Stimulated activated CD4-positive, alpha-beta T cell treated with anti-CD3 and anti-CD28 coated beads, Interleukin-15, amount 100 ng/mL, for 48 hours (primary cell): ENCODE measurements at regions not wholly inside any gene's neighbourhood (a gene's known extent, or its start where the extent isn't known, plus 50 kb on each side); places are given as distances from the start of the nearest gene placed in this dataset.
"Not testable (repeated sequence)": the region's sequence is repeated elsewhere in the genome, so short reads cannot be mapped to it uniquely, and the experiment has no call there.

Experiments
- DNase-seq, 2 donors: peaks; one replicate each; pipeline ENCODE4 v3.0.0-alpha.2; 2020; ENCODE audit warnings: low read depth in 2 of 2

DNA sequence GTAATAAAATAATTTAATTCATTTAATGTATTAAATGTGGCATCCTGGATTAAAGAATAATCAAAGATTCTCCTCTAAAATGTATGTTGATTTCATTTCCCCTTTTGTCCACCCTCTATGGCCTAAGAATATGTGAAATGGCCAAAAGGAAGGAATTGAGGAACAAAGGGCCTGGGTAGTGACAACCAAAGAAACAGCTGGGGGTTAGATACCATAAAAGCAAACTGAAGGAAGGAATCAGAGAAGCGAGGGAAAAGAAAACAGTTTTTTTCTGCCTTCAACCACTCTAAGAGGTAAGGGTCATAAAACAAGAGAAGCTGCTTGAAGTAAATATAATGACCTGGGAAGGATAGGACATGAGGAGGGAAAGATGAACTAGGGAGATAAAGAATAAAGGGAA, 139.3 kb downstream of the FAM76B start:
- DNase-seq, result no peak

DNA sequence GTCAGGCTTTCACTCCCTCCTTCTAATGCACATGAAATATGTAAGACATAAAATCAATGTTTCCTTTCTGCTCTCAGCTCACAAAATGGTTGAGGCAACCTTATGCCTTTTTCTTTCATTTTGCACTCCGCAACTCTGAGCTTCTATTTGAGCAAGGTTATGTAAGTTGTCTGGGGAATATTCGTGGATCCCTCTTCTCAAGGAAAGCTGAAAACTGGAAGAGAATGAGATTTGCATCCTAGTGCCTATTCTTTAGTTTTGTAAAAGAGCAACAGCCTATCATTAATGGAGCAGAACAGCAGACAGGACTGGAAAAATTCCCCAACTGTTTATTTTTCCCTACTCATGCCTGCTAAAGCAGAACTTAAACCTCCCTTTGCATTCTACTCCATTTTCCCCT, 141.7 kb downstream of the FAM76B start:
- DNase-seq, result no peak

DNA sequence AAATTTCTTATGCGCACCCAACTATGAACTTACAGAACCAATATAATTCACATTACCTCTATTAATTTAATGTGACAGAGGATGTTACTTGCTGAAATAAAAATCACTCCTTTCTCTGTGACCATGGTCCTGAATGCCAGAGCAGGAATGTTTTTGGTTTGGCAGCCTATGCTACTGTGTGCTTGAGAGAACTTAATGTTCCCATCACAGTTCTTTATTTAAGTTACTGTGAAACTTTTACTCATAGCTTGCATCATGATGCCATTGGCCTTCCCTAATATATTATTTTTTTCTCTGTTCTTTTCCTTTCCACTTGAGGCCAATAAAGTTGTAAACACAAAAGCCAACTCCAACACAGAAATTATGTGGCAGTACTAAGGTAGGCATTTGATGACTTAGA, 142.2 kb downstream of the FAM76B start:
- no peak for DNase-seq

DNA sequence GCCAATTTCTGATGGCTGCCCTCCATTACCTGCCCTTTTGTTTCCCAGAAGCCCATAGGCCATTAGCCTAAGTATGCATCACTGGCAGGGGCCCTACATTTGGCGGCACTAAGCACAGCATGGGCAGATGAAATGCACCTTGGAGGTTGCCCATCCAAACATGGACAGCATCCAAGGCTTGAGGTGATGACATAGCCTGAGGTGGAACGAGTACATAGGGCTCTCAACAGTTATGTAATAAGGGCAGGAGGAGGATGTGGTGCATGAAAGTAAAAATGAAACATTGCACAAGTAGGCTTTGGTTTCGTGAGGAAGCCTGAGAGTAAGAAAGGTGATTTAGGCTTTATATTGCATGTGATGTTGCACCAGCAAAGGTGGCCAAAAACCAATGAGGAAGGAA, 148.1 kb downstream of the FAM76B start:
- DNase-seq, result no peak

DNA sequence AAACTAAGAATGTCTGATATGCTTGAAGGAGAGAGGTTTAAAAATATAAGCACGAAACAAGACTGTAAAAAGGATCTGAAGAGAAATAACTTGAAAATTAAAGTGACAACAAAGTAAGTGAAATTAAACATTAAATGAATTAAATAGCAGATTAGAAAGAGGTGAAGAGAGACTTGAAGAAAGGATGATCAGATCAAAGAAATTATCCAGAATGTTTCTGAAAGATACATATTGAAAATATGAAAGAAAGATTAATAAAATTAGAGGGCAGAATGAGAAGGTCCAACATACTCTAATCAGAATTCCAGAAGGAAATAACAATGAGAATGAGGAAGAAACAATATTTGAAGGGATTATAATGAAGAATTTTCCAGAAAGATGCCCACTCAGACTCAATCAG, 151.1 kb downstream of the FAM76B start:
- DNase-seq, result no peak

DNA sequence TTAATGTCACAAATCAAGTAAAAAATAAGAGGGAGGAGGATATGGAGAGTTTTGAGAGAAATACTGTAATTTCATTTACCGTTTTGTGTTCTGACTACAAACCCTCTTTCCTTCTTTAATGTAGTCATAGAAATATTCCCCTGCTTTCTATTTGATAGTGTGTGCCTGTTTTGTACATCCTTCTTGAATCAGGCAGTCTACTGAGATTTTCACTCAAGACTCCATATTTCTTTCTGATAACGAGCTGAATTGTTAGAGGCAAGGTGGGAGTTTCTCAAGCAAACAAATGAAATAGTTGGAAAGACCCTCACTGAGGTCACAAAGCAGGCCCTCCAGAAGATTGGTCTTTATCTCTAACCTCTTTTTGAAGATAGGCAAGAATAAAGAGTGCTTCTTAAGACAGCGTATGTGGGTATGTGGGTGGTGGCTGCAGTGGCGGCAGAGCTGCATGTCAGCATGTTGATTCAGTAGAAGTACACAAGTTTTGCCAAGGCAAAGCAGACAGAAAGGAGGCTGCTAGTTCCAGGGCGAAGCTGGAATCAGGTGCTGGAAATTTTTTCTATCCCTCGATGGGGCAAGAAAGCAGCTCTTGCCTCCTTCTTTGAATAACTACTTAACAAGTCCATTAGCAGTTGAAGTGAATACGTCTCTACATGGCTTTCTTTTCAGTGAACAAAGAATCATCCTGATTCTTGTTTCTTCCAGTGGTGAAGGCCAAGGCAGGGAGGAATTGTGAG, 164.2 kb downstream of the FAM76B start:
- no peak for DNase-seq

DNA sequence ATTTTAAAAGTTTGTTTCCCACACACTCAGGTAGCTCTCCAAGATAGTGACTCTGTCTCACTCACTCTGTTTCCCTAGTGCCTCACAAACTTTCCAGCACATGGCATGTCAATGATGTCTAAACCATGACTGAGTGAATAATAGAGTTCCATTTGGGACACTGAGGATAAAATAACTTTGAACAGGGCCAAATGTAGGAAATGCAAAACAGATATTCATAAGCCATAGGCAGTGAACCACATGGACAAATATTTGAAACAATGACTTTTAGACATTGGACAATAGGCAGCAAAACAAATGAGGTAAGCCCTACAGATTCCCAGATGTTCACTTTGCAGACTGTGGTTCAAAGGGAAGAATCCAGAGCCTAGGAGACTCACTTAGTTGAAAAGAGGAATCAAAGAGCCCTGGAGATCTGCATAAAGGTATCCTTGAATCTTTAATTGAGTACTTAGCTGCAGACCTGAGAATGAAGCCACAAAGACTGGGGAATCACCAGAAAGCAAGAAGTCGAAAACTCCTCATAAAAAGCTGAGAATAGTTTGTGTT, 173.3 kb downstream of the FAM76B start:
- DNase-seq, result no peak

DNA sequence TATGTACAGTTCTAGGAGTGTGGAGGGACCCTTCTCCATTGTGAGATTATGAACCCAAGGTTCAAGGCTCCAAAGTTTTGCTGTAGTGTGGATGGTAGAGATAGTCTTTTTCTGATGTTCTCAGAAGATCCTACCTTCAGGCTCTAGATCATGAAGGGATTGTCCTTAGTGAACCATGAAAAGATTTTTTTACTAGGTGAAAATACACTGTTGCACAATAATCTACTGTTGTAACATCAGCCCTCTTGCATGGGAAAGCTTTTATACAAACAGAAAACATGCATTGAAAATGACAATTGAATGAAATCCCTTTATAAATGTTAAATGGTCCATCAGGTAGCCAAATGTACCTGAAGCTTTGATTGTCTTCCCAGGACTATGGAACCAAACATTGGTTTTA, 177.8 kb downstream of the FAM76B start:
- no peak for DNase-seq

DNA sequence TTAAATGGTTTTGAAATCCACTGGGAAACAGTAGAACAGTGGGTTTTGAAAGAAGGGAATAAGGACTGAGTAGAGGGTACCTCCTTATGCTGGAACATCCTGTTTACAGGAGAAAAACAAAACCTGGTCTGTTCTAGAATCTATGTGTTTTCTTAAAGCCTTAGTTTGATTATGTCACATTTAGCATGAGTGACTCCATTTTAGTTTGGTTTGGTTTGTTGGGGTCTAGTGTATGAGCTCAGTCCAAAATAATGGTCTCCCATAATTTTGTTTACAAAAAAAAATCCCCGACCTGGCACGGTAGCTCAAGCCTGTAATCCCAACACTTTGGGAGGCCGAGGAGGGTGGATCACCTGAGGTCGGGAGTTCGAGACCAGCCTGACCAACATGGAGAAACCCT, 179.4 kb downstream of the FAM76B start:
- DNase-seq, result not testable (repeated sequence)

DNA sequence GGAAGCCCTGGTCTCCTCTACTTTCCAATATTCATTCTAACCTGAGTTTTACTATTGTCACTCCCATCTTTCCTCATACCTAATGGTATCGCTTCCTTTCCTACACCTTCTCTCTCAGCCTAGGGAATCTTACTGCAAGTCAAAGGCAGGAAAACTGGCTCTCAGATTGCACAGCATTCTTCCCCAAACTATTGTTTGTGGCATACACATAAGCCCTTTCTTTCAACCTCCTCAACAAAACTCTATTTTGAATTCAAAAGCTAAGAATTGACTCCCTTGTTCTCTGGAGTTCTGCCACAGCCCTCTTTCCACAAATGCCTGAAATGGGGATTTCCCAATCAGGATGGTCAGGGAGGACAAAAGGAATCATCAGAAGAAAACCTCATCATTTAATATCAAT, 181.5 kb downstream of the FAM76B start:
- DNase-seq, result no peak

DNA sequence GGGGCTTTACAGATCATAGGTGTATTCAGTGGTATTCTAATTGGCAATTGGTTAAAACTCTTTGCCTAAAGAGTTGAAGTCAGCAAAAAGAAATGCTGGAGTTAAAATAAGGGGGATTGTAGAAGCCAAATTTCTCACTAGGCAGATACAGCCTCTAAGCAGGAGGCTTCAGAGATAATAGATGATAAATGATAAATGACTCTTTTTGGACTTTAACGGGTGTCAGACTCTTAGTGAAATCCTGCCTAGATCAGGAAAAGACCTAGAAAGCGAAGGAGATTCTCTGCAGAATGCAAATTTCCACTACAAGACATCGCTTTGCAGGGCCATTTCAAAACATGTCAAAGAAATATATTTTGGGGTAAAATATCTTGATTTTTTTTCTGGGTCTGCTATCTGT, 182.8 kb downstream of the FAM76B start:
- no peak for DNase-seq

DNA sequence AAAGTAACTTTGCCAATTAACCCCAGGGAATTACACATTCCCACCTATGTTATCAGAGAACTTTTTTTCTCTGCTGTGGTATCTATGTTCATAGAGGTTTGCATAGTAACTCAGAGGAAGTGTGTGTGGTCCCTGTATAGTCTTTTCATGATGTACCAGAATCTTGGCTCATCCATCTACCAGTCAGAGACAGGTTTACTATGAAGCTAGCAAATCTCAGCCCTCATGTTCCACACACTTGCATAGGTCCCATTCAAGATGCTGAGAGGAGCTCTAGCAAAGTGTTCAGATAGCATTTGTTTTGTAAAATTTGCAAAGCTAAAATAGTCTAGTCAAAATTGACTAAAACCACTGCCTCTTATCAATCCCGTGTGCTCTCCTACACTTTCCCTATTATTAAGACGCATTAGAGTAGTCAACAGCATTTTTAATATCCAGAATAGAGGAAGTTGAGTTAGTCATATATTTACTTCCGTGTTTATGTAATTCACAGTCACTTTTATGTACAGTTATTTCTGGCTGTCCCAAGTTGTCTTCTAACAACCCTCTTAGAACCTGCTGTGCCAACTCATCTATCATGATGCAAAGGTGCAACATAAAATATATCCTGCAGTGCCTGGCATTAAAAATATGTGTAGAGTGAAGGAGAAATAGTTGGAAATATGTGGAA, 184.2 kb downstream of the FAM76B start:
- DNase-seq, result no peak

DNA sequence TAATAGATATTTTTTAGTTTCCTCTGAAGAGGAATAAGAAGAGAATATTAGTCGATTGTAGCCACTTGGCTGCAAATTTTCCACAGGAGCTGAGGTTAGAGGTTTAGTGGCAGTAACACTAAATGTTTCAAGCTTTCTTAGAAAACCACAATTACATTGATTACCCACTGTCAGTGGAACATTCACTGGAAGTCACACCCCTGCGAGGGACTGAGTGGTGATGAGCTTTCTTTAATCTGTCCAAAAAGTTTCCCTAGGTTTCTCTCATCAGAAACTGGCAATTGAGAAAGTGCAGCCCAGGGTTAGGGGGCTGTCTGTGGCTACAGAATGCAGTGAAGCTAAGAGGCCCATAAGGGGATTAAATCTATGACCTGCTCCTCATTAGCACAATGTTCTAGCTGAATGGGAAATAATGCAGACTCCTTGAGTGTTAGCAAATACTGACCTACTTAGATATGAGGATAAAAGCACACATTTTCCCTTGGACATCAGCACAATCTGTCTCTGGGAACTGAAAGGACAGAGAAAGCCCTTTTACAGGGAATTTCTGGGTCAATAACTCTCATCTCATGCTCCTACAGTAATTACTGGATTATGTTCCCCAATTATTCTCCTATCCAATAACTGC, 189.5 kb downstream of the FAM76B start:
- peak; percentile 2 to 14 for DNase-seq

DNA sequence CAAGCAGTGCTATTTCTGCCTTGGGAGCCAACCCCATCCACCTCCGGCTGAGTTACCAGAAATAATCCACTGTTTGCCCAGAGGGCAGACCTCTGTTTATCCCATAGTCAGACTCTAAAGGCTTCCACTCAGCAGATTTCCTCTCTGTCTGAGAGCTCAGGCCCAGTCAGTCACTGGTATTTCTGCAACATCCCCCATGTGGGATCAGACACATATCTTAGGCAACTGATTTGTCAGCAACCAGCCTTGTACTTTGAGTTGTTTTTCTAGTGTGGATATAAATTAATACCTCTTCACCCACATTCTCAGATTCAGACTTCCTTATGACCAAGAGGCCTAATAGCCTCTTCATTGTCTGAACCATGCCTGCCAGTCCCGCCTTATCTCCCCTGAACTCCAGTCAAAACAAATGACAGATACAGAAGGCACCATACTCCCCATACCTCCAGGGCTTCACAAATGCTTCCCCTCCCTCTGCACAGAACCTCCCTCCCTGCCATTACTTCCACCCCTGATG, 193.6 kb downstream of the FAM76B start:
- DNase-seq, result no peak

DNA sequence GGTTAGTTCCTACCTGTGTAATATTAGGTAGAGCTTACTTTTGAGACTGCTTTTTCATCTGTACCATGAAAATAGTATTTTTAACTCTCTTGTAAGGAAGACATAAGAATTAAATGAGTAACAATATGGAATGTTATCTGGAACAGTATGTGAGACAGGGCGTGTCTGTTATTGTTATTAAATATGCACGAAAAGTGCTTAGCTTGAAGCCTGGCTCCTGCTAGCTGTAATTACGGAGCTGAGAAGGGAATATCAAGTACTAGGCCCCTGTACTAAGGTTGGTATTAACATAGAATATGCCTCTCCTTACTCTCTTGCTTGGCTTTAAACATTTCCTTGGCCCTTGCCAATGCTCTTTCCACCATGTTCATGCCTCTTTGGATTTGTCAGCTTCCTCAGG, 194.0 kb downstream of the FAM76B start:
- no peak for DNase-seq

DNA sequence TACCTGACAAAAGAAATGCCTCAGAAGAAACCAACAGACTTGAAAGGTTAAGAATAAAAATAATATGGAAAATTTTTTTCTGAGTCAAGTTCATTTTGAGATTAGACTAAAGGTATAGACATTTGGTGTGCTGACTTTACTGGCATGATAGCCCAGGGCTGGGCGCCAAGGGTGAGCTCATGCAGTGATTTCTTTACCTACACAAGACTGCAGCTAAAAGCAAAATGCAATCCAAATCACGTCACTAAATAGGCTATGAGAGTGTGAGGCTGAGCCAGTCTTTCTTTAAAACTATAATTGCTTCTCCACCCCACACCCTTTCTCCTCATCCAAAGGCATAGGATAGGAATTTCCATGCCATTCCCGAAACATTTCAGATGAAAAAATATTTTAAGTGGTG, 196.5 kb downstream of the FAM76B start:
- DNase-seq, result no peak

DNA sequence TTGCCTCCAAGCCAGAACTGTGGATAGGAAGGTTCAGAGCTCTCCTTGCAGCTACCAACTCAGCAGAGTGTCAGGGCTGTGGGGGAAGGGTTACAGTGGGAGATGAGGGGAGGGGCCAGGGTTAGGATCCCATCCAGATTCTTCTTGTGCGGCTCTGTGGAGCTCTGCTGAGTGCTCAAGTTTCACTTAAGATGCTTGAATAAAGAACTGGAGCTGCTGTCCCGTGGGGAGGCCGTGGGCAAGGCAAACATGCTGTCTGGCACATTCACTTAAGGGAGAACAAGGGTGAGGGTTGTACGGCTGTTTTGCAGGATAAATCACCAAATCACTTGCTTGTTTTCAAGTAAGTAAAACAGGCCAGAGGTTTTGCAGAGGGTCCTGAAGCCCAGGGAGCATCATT, 197.1 kb downstream of the FAM76B start:
- DNase-seq, result no peak

DNA sequence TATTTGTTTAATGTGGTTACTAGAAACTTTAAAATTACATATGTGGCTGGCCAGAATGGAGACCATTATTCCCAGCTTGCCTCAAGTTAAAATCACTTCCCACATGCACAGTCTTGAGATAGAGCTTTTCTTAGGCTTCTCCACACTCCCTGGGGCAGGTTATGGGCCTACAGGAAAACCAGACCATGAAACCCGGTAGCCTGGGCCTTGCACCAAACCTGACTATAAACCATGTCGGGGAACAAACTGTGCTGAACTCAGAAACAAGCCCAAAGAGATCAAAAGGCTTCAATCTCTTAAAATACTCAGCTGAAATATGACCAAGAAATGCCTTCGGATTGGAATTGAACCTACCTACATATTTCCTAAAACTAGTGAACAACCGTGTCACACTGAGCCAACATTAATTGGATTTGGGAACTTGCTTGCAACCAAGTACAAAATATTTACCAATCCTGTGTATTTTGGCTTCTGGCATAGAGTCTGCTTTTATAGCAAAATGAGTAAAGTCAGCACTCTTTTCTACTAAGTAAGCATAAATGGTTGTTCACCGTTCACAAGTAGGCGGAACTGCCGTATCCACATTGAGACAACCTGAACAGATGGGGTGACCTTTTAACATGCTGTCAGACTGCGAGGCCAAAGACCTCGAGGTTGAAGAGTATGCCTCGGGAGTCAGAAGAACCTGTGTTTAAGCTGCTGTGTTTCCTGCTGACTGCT, 199.5 kb downstream of the FAM76B start:
- no peak for DNase-seq

DNA sequence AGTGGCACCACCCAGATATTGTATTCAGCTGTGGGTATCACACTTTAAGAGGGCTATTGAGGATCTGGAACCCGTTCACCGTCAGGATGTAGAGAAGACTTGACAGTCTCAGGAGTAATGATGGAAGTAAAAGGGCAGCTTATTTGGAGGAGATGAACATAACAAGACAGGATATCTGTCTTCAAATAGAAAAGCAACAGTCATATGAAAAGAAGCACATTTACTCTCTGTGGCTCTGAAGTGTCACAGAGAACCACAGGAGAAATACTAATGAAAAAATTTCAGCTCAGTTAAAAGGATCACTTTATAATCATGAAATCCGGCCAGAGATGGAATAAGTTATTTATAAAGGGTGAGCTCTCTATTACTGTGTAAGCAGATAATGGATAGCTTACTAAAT, 200.8 kb downstream of the FAM76B start:
- no peak for DNase-seq

DNA sequence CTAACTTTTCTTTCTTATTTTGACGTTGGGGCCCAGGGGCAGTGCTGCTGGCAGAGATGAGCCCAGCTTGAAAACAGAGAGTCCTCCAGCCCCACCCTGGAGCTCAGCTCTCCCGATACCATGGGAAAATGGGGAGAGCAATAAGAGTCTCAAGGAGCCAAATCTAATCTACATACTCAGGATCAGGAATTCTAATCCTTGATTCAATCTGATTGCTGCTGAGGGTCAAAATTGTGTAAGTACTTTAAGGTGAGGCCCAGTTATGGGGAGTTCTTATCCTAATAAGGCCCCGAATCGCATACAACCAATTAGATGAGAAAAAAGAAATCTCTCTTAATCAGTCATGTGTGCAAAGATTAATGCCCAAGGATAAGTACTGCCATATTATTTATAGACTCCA, 202.9 kb downstream of the FAM76B start:
- DNase-seq, result no peak

DNA sequence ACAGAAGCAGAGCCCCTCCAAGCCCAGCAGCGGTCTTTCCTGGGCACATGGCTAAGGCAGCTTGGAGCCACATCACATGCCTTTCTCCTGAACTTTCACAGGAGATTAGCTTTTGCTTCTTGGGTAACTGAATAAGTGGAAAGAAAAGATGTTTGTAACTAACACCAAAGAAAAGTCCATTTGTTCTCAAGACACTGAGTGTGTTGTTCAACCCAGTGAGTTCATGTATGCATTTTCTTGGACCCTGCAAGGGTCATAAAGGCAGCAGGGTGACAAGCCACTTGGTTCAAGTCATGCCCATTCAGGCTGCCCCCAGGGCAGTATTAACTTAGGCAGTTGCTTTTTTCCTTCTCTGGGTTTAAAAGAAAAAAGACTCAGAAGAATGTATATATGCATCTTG, 203.4 kb downstream of the FAM76B start:
- DNase-seq, result no peak

DNA sequence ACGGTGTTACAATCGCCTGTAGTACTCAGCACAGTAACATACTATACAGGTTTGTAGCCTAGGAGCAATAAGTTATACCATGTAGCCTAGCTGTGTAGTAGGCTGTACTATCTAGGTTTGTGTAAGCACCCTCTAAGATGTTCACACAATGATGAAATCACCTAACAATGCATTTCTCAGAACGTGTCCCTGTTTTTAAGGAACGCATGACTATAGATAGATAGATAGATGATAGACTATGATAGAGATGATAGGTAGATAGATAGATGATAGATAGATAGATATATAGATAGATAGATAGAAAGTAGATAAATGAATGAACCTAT, 203.9 kb downstream of the FAM76B start:
- no peak for DNase-seq
